ENCODE measurements at regions not wholly inside any gene's neighbourhood (a gene's known extent, or its start where the extent isn't known, plus 50 kb on each side); places are given as distances from the start of the nearest gene placed in this dataset.
"Not testable (repeated sequence)": the region's sequence is repeated elsewhere in the genome, so short reads cannot be mapped to it uniquely, and the experiment has no call there.

GRCh38 chr3:81363816-81364215, 397.6 kb downstream of the GBE1 start:
- no peak for DNase-seq

- no peak for DNase-seq
These were observed 407.3 kb downstream of the GBE1 start for GRCh38 chr3:81354119-81354518.

- DNase-seq, result no peak
These were observed 408.6 kb downstream of the GBE1 start for GRCh38 chr3:81352867-81353266.

- DNase-seq, result peak in 1 of 2 donors; percentile 58
These were observed 411.6 kb downstream of the GBE1 start for GRCh38 chr3:81349816-81350340.

- no peak for DNase-seq
These were observed 422.2 kb downstream of the GBE1 start for GRCh38 chr3:81339040-81339845.

GRCh38 chr3:81336470-81336869, 425.0 kb downstream of the GBE1 start:
- no peak for DNase-seq

- not testable (repeated sequence) for DNase-seq
These were observed 431.6 kb downstream of the GBE1 start for GRCh38 chr3:81329835-81330234.

GRCh38 chr3:81326245-81326644, 435.2 kb downstream of the GBE1 start:
- no peak for DNase-seq

GRCh38 chr3:81320862-81321261, 440.6 kb downstream of the GBE1 start:
- DNase-seq, result no peak

- DNase-seq, result no peak
These were observed 446.4 kb downstream of the GBE1 start for GRCh38 chr3:81315030-81315429.

GRCh38 chr3:81311321-81311720, 450.1 kb downstream of the GBE1 start:
- DNase-seq, result no peak

GRCh38 chr3:81308306-81308705, 453.1 kb downstream of the GBE1 start:
- DNase-seq, result no peak

GRCh38 chr3:81307221-81307620, 454.2 kb downstream of the GBE1 start:
- no peak for DNase-seq

- no peak for DNase-seq
These were observed 458.1 kb downstream of the GBE1 start for GRCh38 chr3:81303321-81303720.

- peak; percentile 3 to 39 for DNase-seq
These were observed 459.4 kb downstream of the GBE1 start for GRCh38 chr3:81302045-81302444.

GRCh38 chr3:81301230-81301629, 460.2 kb downstream of the GBE1 start:
- no peak for DNase-seq

GRCh38 chr3:81300324-81300927, 461.0 kb downstream of the GBE1 start:
- no peak for DNase-seq

- no peak for DNase-seq
These were observed 462.0 kb downstream of the GBE1 start for GRCh38 chr3:81299481-81299880.

GRCh38 chr3:81295906-81296577, 465.4 kb downstream of the GBE1 start:
- no peak for DNase-seq

GRCh38 chr3:81293156-81293555, 468.3 kb downstream of the GBE1 start:
- DNase-seq, result no peak

- no peak for DNase-seq
These were observed 469.9 kb downstream of the GBE1 start for GRCh38 chr3:81291586-81291985.

GRCh38 chr3:81289676-81290075, 471.8 kb downstream of the GBE1 start:
- DNase-seq, result no peak

GRCh38 chr3:81279481-81280379, 481.7 kb downstream of the GBE1 start:
- no peak for DNase-seq
